ENCODE measurements at regions not wholly inside any gene's neighbourhood (a gene's known extent, or its start where the extent isn't known, plus 50 kb on each side); places are given as distances from the start of the nearest gene placed in this dataset.

DNA sequence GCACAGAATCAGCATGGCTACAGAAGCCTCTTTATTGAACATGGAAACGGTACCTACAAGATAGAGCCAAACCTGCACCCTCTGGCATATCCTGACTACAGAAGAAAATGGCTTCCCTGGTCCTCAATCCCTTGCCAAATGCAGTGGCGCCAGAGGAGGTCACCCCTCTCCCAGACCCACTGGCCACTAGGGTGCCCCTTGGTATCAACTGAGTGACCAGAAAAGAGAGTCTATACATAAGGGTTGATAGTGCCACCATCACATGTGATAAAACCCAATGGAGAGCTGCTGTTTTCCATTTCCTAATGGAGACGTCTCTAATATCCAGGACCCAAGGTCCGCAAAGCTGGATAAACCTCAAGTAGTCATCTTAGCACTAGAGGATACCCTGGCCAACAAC is 52.7 kb upstream of the ALK start:
- no peak for DNase-seq

DNA sequence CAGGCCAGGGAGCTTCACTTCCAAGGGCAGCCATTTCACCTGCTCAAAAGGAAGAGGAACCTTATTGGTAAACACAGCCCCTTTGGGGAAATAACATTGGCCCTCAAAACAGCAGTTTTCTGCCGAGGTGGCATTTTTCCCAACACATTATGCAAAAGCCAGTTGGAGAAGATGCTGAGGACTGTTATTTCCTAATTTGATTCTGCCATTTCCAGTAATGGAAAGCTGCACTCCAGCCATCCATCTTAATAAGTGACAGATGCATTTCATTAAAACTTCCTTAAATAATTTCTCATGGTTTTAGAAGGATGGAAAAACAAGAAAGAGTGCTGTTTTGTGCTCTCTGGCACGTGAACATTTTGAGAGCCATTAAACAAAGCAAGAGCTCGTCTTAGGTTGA is 55.9 kb upstream of the ALK start:
- DNase-seq: no peak

DNA sequence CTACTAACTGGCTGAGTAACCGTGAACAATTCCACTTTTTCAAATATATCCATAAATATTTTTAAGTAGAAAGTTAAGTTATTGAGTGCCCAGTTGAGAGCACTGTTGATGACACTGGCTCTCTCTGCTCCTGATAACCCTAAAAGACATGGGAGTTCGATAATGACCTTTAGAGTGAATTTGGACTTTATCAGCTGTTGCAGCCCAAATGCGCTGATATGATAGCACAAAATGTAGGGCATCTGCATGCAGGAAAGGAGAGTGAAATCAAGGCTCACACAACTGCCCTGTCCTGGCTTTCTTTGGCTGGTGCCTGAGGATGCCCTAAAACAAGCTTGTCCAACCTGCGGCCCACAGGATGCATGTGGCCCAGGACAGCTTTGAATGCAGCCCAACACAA is 60.0 kb upstream of the ALK start:
- DNase-seq: no peak

DNA sequence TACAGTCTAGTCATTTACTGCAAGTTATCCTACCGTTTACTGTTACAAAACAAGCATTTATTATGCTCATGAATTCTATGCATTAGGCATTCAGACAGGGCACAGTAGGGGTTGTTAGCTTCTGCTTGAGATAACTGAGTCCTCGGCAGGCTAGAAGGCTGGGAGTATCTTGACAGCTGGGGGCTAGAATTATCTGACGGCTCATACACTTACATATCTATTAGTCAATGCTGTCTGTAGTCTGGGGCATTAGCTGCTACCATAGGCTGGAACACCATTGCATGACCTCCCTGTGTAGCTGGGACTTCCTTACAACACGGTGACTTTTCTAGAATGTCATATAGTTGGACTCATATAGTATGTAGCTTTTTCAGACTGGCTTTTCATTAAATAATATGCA is 61.9 kb upstream of the ALK start:
- no peak for DNase-seq

DNA sequence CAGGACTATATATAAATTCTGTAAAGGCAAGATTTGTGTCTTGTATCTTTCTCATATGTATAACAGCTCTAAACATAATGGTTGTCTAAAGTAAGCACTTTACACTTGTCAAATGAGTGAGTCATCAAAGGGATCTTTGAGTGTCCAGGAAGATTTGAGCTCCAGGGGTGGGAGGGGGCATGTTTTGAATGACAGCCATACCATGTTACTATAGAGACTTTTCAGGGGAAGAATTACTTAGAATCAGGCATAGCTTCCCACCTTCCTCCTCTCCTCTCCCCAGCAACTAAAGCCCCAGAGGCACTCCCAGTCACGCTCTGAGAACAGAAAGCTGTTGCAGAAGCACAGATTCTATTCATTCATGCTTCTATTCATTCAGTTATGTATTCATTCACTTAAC is 65.8 kb upstream of the ALK start:
- DNase-seq: no peak

DNA sequence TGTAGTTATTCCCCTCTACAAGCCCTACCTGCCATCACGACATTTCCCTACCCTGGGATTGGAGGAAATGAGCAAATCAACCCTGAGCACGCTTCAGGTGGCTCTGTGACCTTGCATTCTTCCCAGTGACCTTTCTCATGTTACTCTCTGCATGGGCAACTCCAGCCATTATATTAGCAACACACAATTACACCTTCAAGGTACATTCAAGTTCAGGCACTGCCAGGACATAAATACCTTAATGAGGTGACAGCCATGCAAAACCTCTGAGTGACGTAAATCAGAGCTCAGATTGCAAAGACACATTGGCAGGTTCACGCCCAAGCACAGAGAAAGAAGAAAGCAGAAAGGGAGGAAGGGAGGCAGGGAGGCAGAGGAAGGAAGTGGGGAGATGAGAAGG is 68.7 kb upstream of the ALK start:
- DNase-seq: no peak

- DNase-seq: no peak
Measured at GRCh38 chr2:29991086-29991485, 69.7 kb upstream of the ALK start.

GRCh38 chr2:29995241-29995640 is 73.9 kb upstream of the ALK start:
- no peak for DNase-seq

- no peak for DNase-seq
Measured at GRCh38 chr2:30003128-30003527, 81.7 kb upstream of the ALK start.

- DNase-seq: no peak
Measured at GRCh38 chr2:30022444-30023071, 101.2 kb upstream of the ALK start.

DNA sequence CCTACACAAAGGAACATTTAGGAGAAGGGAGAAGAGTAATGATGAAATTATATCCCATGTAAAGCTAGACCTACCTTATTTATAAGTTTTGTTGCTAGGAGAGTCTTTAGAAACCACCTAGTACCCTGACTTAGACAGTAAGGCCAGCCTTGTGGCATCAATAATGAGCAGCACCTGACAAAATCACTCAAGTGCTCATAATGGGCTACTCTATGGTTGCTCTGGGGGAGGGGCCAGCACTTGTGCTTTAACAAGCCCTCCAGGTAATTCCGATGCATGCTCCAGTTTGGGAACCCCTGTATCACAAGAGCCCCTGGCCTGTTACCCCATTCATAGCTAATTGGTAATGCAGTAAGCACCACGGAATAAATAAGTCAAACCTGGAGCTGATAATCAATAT is 102.9 kb upstream of the ALK start:
- no peak for DNase-seq

- no peak for DNase-seq
Measured at GRCh38 chr2:30026091-30027055, 105.0 kb upstream of the ALK start.

DNA sequence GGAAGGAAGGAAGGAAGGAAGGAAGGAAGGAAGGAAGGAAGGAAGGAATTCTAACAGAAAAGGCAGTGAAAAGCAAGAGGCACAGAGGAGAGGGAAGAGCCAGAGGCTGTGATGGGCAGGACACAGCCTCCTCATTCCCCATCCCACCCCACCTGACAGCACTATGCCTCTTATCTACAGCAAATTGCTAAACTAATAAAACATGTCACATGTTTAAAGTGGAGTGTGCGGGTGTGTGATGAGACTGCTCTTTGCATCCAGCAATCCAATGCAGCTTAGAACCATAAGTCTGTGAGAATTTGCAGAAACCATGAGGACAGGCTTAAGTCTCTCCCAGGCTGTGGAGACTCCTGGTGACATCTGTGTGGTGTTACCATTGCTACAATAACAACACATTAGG is 108.4 kb upstream of the ALK start:
- DNase-seq: no peak

DNA sequence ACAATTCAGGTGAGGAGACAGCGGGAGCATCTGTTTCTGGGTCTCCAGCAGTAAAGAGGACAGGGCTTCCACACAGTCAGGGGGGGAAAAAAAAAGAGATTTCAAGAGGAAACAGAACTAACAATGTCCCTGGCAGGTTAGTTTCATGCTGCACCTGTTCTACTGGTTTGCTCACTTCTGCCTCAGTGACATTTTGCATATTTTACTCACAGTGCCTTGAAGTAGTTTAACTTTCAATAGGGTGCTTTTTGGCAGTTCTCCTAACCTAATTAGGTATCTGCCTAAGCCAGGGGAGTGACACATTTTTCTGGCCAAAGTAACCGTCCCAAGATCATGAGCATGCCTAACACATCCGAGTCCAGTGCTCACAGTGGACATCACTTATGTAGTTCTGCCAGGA is 109.0 kb upstream of the ALK start:
- no peak for DNase-seq

GRCh38 chr2:30031184-30031583 is 109.8 kb upstream of the ALK start:
- DNase-seq: no peak

GRCh38 chr2:30034052-30034775 is 112.6 kb upstream of the YPEL5 start:
- DNase-seq: no peak

GRCh38 chr2:30037016-30037415 is 109.8 kb upstream of the YPEL5 start:
- DNase-seq: no peak

DNA sequence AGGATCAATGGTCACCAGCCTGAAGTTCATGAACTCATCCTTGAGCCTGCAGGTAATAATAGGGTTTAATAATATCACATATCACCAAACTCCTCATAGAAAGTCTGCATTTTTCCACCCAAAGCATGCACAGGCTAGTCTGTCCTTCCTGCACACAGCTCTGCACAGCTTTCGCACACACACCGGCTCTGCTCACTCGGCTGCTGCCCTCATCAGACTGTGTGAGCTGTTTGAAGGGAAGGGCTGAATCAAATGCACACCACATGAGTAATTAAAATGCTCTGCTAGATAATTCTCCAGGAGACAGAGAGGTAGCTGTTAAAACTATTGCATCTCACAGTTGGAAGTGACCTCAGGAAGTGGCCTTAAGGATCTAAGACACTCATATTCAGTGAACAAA is 108.4 kb upstream of the YPEL5 start:
- no peak for DNase-seq

DNA sequence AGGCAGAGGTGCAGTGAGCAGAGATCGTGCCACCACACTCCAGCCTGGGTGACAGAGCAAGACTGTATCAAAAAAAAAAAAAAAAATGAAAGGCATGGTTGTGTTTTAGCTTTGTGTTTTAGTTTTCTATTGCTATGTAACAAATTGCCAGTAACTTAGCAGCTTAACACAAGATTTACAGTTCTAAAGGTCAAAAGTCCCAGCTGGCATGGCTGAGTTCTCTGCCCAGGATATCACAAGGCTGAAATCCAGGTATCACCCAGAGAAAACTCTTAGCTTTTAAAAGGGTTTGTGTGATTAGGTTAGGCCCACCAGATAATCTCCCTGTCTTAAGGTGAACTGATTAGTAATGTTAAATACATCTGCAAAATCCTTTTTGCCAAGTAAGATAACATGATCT is 107.7 kb upstream of the YPEL5 start:
- no peak for DNase-seq

DNA sequence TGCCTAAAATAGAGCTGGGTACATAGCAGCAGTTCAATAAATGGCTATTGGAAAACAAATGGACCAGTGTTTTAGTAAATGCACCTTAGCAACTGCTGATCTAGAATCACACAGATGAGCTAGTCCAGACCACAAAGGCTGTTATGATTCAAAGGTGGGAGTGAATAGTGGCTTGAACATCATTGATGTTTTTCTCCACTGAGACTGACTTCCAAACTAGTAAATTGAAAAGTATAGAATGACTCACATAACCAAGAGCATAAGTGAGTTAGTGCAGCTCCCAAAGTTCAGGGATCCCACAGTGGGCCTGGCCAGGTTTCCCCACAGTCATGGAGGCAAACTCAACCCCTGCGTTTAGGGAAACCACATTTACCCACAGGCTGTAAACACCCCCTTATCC is 106.7 kb upstream of the YPEL5 start:
- no peak for DNase-seq

DNA sequence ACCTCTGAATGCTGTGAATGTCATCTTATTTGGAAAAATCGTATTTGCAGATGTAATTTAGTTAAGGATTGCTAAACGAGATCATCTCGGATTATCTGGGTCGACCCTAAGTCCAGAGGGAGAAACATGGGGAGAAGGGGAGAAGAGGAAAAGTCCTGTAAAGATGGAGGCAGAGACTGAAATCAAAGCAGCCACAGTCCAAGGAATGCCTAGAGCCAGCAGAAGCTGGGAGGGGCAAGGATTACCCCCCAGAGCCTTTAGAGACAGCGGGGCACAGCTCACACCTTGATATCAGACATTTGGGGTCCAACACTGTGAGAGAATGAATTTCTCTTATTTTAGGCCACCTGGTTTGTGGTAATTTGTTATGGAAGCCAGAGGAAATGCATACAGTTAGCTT is 104.9 kb upstream of the YPEL5 start:
- DNase-seq: no peak

DNA sequence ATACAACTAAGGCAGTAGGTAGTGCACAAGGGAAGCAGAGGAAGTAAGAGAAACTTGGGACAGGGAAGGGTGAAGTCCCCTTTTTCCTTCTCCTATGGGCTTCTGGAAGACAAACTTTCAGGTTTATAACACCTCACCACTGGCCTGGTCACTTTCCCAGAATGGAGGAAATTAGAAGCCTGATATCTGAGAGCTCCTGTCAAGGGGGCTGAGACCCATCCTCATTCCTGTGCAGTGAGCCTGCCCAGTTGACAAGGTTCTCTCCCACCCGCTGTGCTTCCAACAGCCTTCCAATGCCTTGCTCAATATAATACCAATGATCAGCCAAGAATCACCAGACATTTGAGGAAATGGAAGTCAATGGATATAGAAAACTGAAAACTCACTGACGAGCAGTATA is 100.4 kb upstream of the YPEL5 start:
- no peak for DNase-seq

DNA sequence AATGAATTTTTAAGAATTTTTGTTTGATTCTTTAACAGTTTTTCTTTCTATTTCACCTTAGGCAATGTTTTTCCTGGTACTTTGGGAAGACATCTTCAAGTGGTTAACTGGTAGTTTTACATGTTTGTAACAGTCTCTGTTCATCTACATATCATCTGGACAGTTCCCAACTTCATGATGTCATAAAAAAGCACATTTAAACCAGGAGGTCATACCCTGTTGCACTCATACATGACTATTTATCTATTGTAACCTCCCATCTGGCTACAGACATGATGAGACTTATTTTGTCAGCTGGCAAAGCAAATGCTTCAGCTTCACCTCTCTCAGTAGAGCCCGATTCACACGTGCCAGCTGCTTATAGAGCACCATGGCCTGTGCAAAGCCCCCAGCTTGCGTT is 99.8 kb upstream of the YPEL5 start:
- no peak for DNase-seq

DNA sequence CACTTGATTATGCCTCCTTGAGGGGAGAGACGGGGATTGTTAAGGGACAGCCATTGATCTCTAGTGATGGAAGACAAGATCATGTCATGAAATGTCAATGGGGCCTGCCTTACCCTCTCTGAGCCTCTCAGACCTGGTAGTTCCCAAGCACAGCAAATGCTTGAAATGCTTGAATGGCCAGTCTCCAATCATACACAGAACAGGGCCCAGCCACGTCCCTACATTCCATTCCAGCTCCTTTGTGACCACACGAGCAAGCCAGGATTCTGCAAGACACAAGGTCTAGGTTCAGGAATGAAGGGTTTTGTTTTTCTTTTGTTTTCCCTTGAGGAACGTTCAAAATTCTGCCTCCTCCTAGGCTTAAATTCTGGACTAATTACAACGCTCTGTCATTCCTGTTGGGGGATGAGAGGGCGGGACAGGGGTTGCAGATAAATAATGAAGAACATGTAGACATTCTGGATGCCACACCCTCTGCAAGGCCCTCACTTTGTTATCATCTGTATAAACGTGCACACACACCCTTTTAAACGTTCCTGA is 98.1 kb upstream of the YPEL5 start:
- DNase-seq: no peak
